SK-N-SH (cell line): ENCODE measurements at regions not wholly inside any gene's neighbourhood (a gene's known extent, or its start where the extent isn't known, plus 50 kb on each side); places are given as distances from the start of the nearest gene placed in this dataset.

Experiments used
- CTCF ChIA-PET: fragments of 300-600, 350-600 bp; formaldehyde crosslinking; extraction: SDS; loops from one replicate; lab custom pipeline; 2021; lab: Yijun Ruan, JAX
- POLR2A ChIA-PET: fragments of 350-600 bp; sonication (Branson Sonifier 250); formaldehyde crosslinking; extraction: SDS; loops from one replicate; lab custom pipeline; 2020; ENCODE audit warnings: antibody characterized with exemption, inconsistent platforms; lab: Yijun Ruan, JAX
- DNase-seq: peaks from one replicate; pipeline ENCODE4 v3.0.0; 2012
- H2AFZ ChIP-seq: fragments of 200-600 bp; sonication (generic); 2 replicates; pipeline ENCODE4 v1.8.1; 2016; ENCODE audit warnings: antibody characterized with exemption, mild to moderate bottlenecking, low read depth
- H3F3A ChIP-seq: fragments of 200-600 bp; sonication (generic); replicated peaks from 2 replicates; pipeline ENCODE3; 2016; ENCODE audit warnings: antibody characterized with exemption, mild to moderate bottlenecking; ENCODE audit not compliant: insufficient read depth
- H3K27ac ChIP-seq, 2 experiments: fragments of 200-500 bp in 1 of 2; fragments of 200-600 bp in 1 of 2; sonication (Bioruptor generic) in 1 of 2; sonication (generic), shearing (Covaris generic) in 1 of 2; 2 replicates each; pipeline versions ENCODE4 v1.5.1 to v1.6.1; 2014 to 2016; ENCODE audit warnings: low read depth in 2 of 2, inconsistent platforms in 1 of 2, low read length in 1 of 2, mild to moderate bottlenecking in 1 of 2, mixed read lengths in 1 of 2
- H3K27me3 ChIP-seq: fragments of 200-600 bp; sonication (generic), shearing (Covaris generic); 2 replicates; pipeline ENCODE4 v1.6.1; 2016; ENCODE audit warnings: mixed run types; ENCODE audit not compliant: insufficient read depth
- H3K36me3 ChIP-seq, 2 experiments: fragments of 200-500 bp in 1 of 2; fragments of 200-600 bp in 1 of 2; sonication (Bioruptor generic) in 1 of 2; sonication (generic) in 1 of 2; replicated peaks in 1 of 2; 2 replicates each; pipeline versions ENCODE3 to v1.5.1; 2014 to 2016; ENCODE audit warnings: low read length in 1 of 2, mild to moderate bottlenecking in 1 of 2; ENCODE audit not compliant: insufficient read depth in 2 of 2, control insufficient read depth in 1 of 2
- H3K4me1 ChIP-seq, 2 experiments: fragments of 200-500 bp in 1 of 2; fragments of 200-600 bp in 1 of 2; sonication (Bioruptor generic) in 1 of 2; sonication (generic), shearing (Covaris generic) in 1 of 2; 2 replicates each; pipeline versions ENCODE4 v1.5.1 to v1.6.1; 2014 to 2016; ENCODE audit warnings: low read depth in 1 of 2, low read length in 1 of 2, mixed run types in 1 of 2; ENCODE audit not compliant: insufficient read depth in 2 of 2, control insufficient read depth in 1 of 2
- H3K4me2 ChIP-seq: fragments of 200-600 bp; sonication (generic), shearing (Covaris generic); 2 replicates; pipeline ENCODE4 v1.6.1; 2017; ENCODE audit warnings: mixed run types
- H3K4me3 ChIP-seq, 2 experiments: fragments of 200-500 bp in 1 of 2; fragments of 200-600 bp in 1 of 2; sonication (Bioruptor generic) in 1 of 2; sonication (generic), shearing (Covaris generic) in 1 of 2; 2 replicates each; pipeline versions ENCODE4 v1.5.1 to v1.8.1; 2014 to 2016; ENCODE audit warnings: low read depth in 2 of 2, inconsistent platforms in 1 of 2, low read length in 1 of 2, mild to moderate bottlenecking in 1 of 2, mixed read lengths in 1 of 2, moderate library complexity in 1 of 2
- H3K79me2 ChIP-seq: fragments of 200-600 bp; sonication (generic); 2 replicates; pipeline ENCODE4 v1.8.1; 2017; ENCODE audit warnings: mild to moderate bottlenecking; ENCODE audit not compliant: insufficient read depth
- H3K9ac ChIP-seq: fragments of 200-600 bp; sonication (generic); 2 replicates; pipeline ENCODE4 v1.6.1; 2017; ENCODE audit warnings: mixed run types
- H3K9me2 ChIP-seq: fragments of 200-600 bp; sonication (generic); 2 replicates; pipeline ENCODE4 v1.6.1; 2017; ENCODE audit warnings: mixed run types
- H3K9me3 ChIP-seq: fragments of 200-600 bp; sonication (generic); 2 replicates; pipeline ENCODE4 v1.6.1; 2017; ENCODE audit warnings: mixed run types, mild to moderate bottlenecking, moderate library complexity
- H4K20me1 ChIP-seq: fragments of 200-600 bp; sonication (generic); 2 replicates; pipeline ENCODE4 v1.6.1; 2017; ENCODE audit warnings: mild to moderate bottlenecking, mixed run types; ENCODE audit not compliant: insufficient read depth
- EP300 ChIP-seq, 2 experiments: IDR thresholded peaks; 2 replicates each; pipeline versions ENCODE4 v1.4.0 to v1.6.1; 2012; ENCODE audit warnings: borderline replicate concordance in 1 of 2, low read depth in 1 of 2, low read length in 1 of 2
- FOSL2 ChIP-seq: IDR thresholded peaks from 2 replicates; pipeline ENCODE4 v1.4.0; 2012; ENCODE audit warnings: low read depth, mild to moderate bottlenecking, moderate library complexity, borderline replicate concordance
- FOXM1 ChIP-seq: IDR thresholded peaks from 2 replicates; pipeline ENCODE4 v1.4.0; 2012; ENCODE audit warnings: low read depth, mild to moderate bottlenecking
- JUND ChIP-seq: IDR thresholded peaks from 2 replicates; pipeline ENCODE4 v1.4.0; 2012
- MEF2A ChIP-seq: IDR thresholded peaks from 2 replicates; pipeline ENCODE4 v1.4.0; 2012; ENCODE audit warnings: low read depth, borderline replicate concordance
- NFIC ChIP-seq: IDR thresholded peaks from 2 replicates; pipeline ENCODE4 v1.4.0; 2012; ENCODE audit warnings: borderline replicate concordance
- RAD21 ChIP-seq: IDR thresholded peaks from 2 replicates; pipeline ENCODE4 v1.6.1; 2012; ENCODE audit warnings: mild to moderate bottlenecking, low read length
- RCOR1 ChIP-seq: fragments of 150-350 bp; IDR thresholded peaks from 2 replicates; pipeline ENCODE4 v1.6.1; 2017; ENCODE audit warnings: antibody characterized with exemption, low read length
- RFX5 ChIP-seq: IDR thresholded peaks from 2 replicates; pipeline ENCODE4 v1.6.1; 2012; ENCODE audit warnings: mild to moderate bottlenecking, improper control_type of control experiment, low read length
- TAF1 ChIP-seq: IDR thresholded peaks from 2 replicates; pipeline ENCODE4 v1.6.1; 2012; ENCODE audit warnings: low read depth, mild to moderate bottlenecking, low read length, moderate library complexity, borderline replicate concordance
- WGBS: methylation state at CpG from one replicate; pipeline ENCODE4 v1.1.6; 2017; ENCODE audit warnings: low lambda C conversion rate; 5-methylcytosine and 5-hydroxymethylcytosine counted together
- TF ChIP-seq, protein P1 (sequence below): IDR thresholded peaks from 2 replicates; pipeline ENCODE4 v1.4.0; 2012; ENCODE audit warnings: low read depth, borderline replicate concordance
- TF ChIP-seq, protein P2 (sequence below): fragments of 150-350 bp; IDR thresholded peaks from 2 replicates; pipeline ENCODE4 v1.6.1; 2016; ENCODE audit warnings: mild to moderate bottlenecking, low read depth, low read length
- TF ChIP-seq, protein P3 (sequence below): IDR thresholded peaks from 2 replicates; pipeline ENCODE4 v1.4.0; 2012; ENCODE audit warnings: low read depth, borderline replicate concordance
- TF ChIP-seq, protein P4 (sequence below): fragments of 150-350 bp; IDR thresholded peaks from 2 replicates; pipeline ENCODE4 v1.6.1; 2017; ENCODE audit warnings: antibody characterized with exemption, low read length, low read depth, borderline replicate concordance

- Histone ChIP-seq H2AFZ (no peak overlapping the region), H3K9me3 (no peaks in the 10 kb centered on the region), H4K20me1 (no peaks in the 10 kb centered on the region), H3K27me3 (no peaks in the 10 kb centered on the region), H3K9me2 (no peaks in the 10 kb centered on the region), H3K27ac (no peak overlapping the region), H3K36me3 (no peaks in the 10 kb centered on the region), H3K4me1 (no peaks in the 10 kb centered on the region; a peak in 1 of 4 replicates), H3K4me3 (no peak overlapping the region), H3F3A (no peaks in the 10 kb centered on the region), H3K79me2 (no peaks in the 10 kb centered on the region), H3K4me2 (no peak overlapping the region), H3K9ac (no peak overlapping the region)
- TF ChIP-seq RAD21 (no peak), TAF1 (no peak), RFX5 (no peak), EP300 (IDR thresholded peaks at IDR 0.05; ENCODE audit: borderline replicate concordance in 1 of 2, low read depth in 1 of 2, low read length in 1 of 2) (no peak), NFIC (no peak), MEF2A (no peak), FOSL2 (no peak), JUND (no peak)
- TF ChIP-seq, protein P1, sequence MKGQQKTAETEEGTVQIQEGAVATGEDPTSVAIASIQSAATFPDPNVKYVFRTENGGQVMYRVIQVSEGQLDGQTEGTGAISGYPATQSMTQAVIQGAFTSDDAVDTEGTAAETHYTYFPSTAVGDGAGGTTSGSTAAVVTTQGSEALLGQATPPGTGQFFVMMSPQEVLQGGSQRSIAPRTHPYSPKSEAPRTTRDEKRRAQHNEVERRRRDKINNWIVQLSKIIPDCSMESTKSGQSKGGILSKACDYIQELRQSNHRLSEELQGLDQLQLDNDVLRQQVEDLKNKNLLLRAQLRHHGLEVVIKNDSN = no peak
- TF ChIP-seq, protein P2, sequence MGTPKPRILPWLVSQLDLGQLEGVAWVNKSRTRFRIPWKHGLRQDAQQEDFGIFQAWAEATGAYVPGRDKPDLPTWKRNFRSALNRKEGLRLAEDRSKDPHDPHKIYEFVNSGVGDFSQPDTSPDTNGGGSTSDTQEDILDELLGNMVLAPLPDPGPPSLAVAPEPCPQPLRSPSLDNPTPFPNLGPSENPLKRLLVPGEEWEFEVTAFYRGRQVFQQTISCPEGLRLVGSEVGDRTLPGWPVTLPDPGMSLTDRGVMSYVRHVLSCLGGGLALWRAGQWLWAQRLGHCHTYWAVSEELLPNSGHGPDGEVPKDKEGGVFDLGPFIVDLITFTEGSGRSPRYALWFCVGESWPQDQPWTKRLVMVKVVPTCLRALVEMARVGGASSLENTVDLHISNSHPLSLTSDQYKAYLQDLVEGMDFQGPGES = no peak
- TF ChIP-seq, protein P3, sequence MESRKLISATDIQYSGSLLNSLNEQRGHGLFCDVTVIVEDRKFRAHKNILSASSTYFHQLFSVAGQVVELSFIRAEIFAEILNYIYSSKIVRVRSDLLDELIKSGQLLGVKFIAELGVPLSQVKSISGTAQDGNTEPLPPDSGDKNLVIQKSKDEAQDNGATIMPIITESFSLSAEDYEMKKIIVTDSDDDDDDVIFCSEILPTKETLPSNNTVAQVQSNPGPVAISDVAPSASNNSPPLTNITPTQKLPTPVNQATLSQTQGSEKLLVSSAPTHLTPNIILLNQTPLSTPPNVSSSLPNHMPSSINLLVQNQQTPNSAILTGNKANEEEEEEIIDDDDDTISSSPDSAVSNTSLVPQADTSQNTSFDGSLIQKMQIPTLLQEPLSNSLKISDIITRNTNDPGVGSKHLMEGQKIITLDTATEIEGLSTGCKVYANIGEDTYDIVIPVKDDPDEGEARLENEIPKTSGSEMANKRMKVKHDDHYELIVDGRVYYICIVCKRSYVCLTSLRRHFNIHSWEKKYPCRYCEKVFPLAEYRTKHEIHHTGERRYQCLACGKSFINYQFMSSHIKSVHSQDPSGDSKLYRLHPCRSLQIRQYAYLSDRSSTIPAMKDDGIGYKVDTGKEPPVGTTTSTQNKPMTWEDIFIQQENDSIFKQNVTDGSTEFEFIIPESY = no peak
- TF ChIP-seq, protein P4, sequence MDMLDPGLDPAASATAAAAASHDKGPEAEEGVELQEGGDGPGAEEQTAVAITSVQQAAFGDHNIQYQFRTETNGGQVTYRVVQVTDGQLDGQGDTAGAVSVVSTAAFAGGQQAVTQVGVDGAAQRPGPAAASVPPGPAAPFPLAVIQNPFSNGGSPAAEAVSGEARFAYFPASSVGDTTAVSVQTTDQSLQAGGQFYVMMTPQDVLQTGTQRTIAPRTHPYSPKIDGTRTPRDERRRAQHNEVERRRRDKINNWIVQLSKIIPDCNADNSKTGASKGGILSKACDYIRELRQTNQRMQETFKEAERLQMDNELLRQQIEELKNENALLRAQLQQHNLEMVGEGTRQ = no peak
- no peak for DNase-seq
- ChIA-PET CTCF (interaction anchor here (1.0 to 1.4 kb wide), 2 partner anchors 31 to 305 kb away, joined by 5 read pairs; no protein-coding TSS in a partner anchor), POLR2A (no interaction called here)
- 60% methylated on average over 3 of the region's 5 CpGs for WGBS
Observed at GRCh38 chr12:107436376-107436775, 249.2 kb upstream of the PWP1 start.

DNA sequence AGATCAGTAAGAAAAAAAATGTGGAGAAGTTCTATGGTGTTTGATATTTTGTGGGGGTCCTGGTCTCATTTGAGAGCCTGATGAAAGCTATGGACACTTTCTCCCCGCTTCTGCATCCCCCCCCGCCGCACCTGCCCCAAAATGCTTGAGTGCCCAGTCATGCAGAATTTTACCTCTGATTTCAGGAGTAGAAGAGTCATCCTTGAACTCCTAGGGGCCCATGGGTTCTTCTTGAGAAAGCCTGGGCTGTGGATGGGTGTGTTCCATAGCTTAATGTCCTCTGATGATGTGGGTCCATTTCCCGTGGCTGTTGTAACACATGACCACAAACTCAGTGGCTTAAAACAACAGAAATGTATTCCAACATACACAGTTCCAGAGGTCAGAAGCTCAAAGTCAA, 248.8 kb upstream of the PWP1 start:
- TF ChIP-seq FOXM1 (no peak), RCOR1 (no peak), MEF2A (no peak)
- TF ChIP-seq, protein P4 = no peak
- TF ChIP-seq, all 33 proteins: peak for 0
- H3K9me3 ChIP-seq = no peaks in the 10 kb centered on the region
- H3K4me3 ChIP-seq = no peak overlapping the region
- POLR2A ChIA-PET = no interaction called here
- CTCF ChIA-PET = interaction anchor here (1.0 to 1.4 kb wide), 2 partner anchors 32 to 305 kb away, joined by 5 read pairs; no protein-coding TSS in a partner anchor
- DNase-seq = no peak
- no peaks in the 10 kb centered on the region for H3K79me2 ChIP-seq
- 80% methylated on average over 4 of the region's 4 CpGs for WGBS
- H3F3A ChIP-seq = no peaks in the 10 kb centered on the region
- H2AFZ ChIP-seq = no peak overlapping the region
- H4K20me1 ChIP-seq = no peaks in the 10 kb centered on the region
- no peak overlapping the region for H3K9ac ChIP-seq
- H3K27ac ChIP-seq = no peak overlapping the region
- H3K9me2 ChIP-seq = no peaks in the 10 kb centered on the region
- no peaks in the 10 kb centered on the region for H3K27me3 ChIP-seq
- no peaks in the 10 kb centered on the region for H3K36me3 ChIP-seq
- no peak overlapping the region for H3K4me2 ChIP-seq
- no peaks in the 10 kb centered on the region; a peak in 1 of 4 replicates for H3K4me1 ChIP-seq
